HL-60 (cell line): ENCODE measurements at regions not wholly inside any gene's neighbourhood (a gene's known extent, or its start where the extent isn't known, plus 50 kb on each side); places are given as distances from the start of the nearest gene placed in this dataset.

Experiments
- CTCF ChIP-seq: IDR thresholded peaks from one replicate; pipeline ENCODE4 v1.5.1; 2011; ENCODE audit warnings: low read length, control low read depth, inconsistent platforms; ENCODE audit not compliant: insufficient read depth
- POLR2AphosphoS5 ChIP-seq: IDR thresholded peaks from 2 replicates; pipeline ENCODE4 v1.6.1; 2012; ENCODE audit warnings: low read depth
- TF ChIP-seq, protein P1 (sequence below): IDR thresholded peaks from 2 replicates; pipeline ENCODE4 v1.6.1; 2012; ENCODE audit warnings: low read depth; ENCODE audit not compliant: insufficient replicate concordance

DNA sequence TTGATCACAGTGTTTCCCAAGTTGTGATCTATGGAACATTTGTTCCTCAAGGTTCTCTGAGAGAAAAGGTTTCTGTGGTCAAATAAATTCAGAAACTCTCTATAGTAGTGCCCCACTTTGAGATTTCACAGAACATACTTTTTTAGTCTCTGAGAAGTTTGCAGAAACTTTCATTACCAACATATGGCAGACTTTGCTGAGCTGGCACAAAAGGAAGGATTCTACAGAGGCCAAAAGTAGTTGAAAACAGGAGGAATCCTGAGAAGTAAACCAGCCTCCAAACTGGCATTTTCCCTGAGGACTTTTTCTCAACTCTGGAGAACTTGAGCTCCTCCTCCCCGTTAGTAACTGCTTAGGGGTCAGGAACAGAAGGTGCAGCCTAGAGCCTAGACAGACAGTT lies 117.8 kb upstream of the ESX1 start:
- TF ChIP-seq CTCF, result no peak
- no peak for TF ChIP-seq POLR2AphosphoS5
- TF ChIP-seq, protein P1, sequence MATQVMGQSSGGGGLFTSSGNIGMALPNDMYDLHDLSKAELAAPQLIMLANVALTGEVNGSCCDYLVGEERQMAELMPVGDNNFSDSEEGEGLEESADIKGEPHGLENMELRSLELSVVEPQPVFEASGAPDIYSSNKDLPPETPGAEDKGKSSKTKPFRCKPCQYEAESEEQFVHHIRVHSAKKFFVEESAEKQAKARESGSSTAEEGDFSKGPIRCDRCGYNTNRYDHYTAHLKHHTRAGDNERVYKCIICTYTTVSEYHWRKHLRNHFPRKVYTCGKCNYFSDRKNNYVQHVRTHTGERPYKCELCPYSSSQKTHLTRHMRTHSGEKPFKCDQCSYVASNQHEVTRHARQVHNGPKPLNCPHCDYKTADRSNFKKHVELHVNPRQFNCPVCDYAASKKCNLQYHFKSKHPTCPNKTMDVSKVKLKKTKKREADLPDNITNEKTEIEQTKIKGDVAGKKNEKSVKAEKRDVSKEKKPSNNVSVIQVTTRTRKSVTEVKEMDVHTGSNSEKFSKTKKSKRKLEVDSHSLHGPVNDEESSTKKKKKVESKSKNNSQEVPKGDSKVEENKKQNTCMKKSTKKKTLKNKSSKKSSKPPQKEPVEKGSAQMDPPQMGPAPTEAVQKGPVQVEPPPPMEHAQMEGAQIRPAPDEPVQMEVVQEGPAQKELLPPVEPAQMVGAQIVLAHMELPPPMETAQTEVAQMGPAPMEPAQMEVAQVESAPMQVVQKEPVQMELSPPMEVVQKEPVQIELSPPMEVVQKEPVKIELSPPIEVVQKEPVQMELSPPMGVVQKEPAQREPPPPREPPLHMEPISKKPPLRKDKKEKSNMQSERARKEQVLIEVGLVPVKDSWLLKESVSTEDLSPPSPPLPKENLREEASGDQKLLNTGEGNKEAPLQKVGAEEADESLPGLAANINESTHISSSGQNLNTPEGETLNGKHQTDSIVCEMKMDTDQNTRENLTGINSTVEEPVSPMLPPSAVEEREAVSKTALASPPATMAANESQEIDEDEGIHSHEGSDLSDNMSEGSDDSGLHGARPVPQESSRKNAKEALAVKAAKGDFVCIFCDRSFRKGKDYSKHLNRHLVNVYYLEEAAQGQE, result no peak
